Smooth muscle cell (in vitro differentiated cells): ENCODE measurements at regions not wholly inside any gene's neighbourhood (a gene's known extent, or its start where the extent isn't known, plus 50 kb on each side); places are given as distances from the start of the nearest gene placed in this dataset.
"Not testable (repeated sequence)": the region's sequence is repeated elsewhere in the genome, so short reads cannot be mapped to it uniquely, and the experiment has no call there.

Experiments used
- DNase-seq: peaks from one replicate; lab custom pipeline; 2025; ENCODE audit not compliant: unreplicated experiment; lab: John Stamatoyannopoulos, UW
- H2AFZ ChIP-seq: fragments of 200-600 bp; sonication (generic); 2 replicates; pipeline ENCODE4 v1.6.0; 2016; ENCODE audit warnings: antibody characterized with exemption, low read depth, mild to moderate bottlenecking
- H3F3A ChIP-seq: fragments of 200-600 bp; sonication (generic); 2 replicates; pipeline ENCODE4 v1.6.0; 2017; ENCODE audit warnings: antibody characterized with exemption, low read depth
- H3K27ac ChIP-seq: fragments of 200-600 bp; sonication (generic); 2 replicates; pipeline ENCODE4 v1.5.1; 2016; ENCODE audit warnings: low read depth, mild to moderate bottlenecking
- H3K27me3 ChIP-seq: fragments of 200-600 bp; sonication (generic); 2 replicates; pipeline ENCODE4 v1.6.1; 2016; ENCODE audit warnings: low read depth, mild to moderate bottlenecking
- H3K36me3 ChIP-seq: fragments of 200-600 bp; sonication (generic); 2 replicates; pipeline ENCODE4 v1.5.1; 2016; ENCODE audit warnings: low read depth
- H3K4me1 ChIP-seq: fragments of 200-600 bp; sonication (generic); 2 replicates; pipeline ENCODE4 v1.5.1; 2016; ENCODE audit warnings: low read depth
- H3K4me2 ChIP-seq: fragments of 200-600 bp; sonication (generic); 2 replicates; pipeline ENCODE4 v1.6.0; 2016; ENCODE audit warnings: mild to moderate bottlenecking
- H3K4me3 ChIP-seq: fragments of 200-600 bp; sonication (generic); 2 replicates; pipeline ENCODE4 v1.5.1; 2016; ENCODE audit warnings: mild to moderate bottlenecking
- H3K79me2 ChIP-seq: fragments of 200-600 bp; sonication (generic); 2 replicates; pipeline ENCODE4 v1.6.0; 2016; ENCODE audit warnings: low read depth, mild to moderate bottlenecking
- H3K9ac ChIP-seq: fragments of 200-600 bp; sonication (generic); 2 replicates; pipeline ENCODE4 v1.6.0; 2016; ENCODE audit warnings: low read depth
- H3K9me3 ChIP-seq: fragments of 200-600 bp; sonication (generic); replicated peaks from 2 replicates; pipeline ENCODE4 v1.5.1; 2016; ENCODE audit warnings: low read depth
- H4K20me1 ChIP-seq: fragments of 200-600 bp; sonication (generic); 2 replicates; pipeline ENCODE4 v1.6.0; 2016; ENCODE audit warnings: low read depth
- WGBS: methylation state at CpG from one replicate; pipeline ENCODE4 v1.1.7; 2016; ENCODE audit warnings: low lambda C conversion rate; 5-methylcytosine and 5-hydroxymethylcytosine counted together
- TF ChIP-seq, protein P1 (sequence below): fragments of 200-600 bp; sonication (generic); IDR thresholded peaks from 2 replicates; pipeline ENCODE4 v1.5.1; 2017; ENCODE audit warnings: borderline replicate concordance, mild to moderate bottlenecking, antibody characterized with exemption; ENCODE audit not compliant: insufficient read depth, poor library complexity, severe bottlenecking

GRCh38 chr9:30065888-30066287 is 2318.6 kb upstream of the ACO1 start:
- Histone ChIP-seq H4K20me1 (no peaks in the 10 kb centered on the region), H2AFZ (peak overlapping the region; percentile 24), H3K9ac (no peak overlapping the region), H3K4me2 (no peak overlapping the region), H3K79me2 (no peaks in the 10 kb centered on the region), H3K36me3 (no peaks in the 10 kb centered on the region), H3K4me1 (no peaks in the 10 kb centered on the region), H3K27me3 (no peaks in the 10 kb centered on the region), H3F3A (no peaks in the 10 kb centered on the region), H3K27ac (no peak overlapping the region), H3K9me3 (no peaks in the 10 kb centered on the region), H3K4me3 (no peak overlapping the region)
- WGBS, result 66% methylated on average over 8 of the region's 8 CpGs
- DNase-seq, result no peak
- TF ChIP-seq, protein P1, sequence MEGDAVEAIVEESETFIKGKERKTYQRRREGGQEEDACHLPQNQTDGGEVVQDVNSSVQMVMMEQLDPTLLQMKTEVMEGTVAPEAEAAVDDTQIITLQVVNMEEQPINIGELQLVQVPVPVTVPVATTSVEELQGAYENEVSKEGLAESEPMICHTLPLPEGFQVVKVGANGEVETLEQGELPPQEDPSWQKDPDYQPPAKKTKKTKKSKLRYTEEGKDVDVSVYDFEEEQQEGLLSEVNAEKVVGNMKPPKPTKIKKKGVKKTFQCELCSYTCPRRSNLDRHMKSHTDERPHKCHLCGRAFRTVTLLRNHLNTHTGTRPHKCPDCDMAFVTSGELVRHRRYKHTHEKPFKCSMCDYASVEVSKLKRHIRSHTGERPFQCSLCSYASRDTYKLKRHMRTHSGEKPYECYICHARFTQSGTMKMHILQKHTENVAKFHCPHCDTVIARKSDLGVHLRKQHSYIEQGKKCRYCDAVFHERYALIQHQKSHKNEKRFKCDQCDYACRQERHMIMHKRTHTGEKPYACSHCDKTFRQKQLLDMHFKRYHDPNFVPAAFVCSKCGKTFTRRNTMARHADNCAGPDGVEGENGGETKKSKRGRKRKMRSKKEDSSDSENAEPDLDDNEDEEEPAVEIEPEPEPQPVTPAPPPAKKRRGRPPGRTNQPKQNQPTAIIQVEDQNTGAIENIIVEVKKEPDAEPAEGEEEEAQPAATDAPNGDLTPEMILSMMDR, result no peak

DNA sequence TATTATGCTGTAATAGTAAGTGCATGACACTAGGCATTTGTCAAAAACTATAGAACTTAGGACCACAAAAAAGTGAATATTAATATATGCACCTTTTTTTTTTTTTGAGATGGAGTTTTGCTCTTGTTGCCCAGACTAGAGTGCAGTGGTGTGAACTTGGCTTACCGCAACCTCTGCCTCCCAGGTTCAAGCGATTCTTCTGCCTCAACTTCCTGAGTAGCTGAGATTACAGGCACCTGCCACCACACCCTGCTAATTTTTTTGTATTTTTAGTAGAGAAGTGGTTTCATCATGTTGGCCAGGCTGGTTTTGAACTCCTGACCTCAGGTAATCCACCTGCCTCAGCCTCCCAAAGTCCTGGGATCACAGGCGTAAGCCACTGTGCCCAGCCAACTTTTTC is 2315.2 kb upstream of the ACO1 start:
- DNase-seq, H4K20me1 ChIP-seq, H3K9me3 ChIP-seq, H3K79me2 ChIP-seq, H3K9ac ChIP-seq, H3F3A ChIP-seq, H3K4me3 ChIP-seq, H2AFZ ChIP-seq, H3K27ac ChIP-seq, H3K36me3 ChIP-seq, H3K27me3 ChIP-seq, H3K4me2 ChIP-seq, H3K4me1 ChIP-seq: not testable (repeated sequence)
- 98% methylated on average over 3 of the region's 3 CpGs for WGBS

GRCh38 chr9:30075022-30075421 is 2309.4 kb upstream of the ACO1 start:
- no peaks in the 10 kb centered on the region for H3F3A ChIP-seq
- H3K27me3 ChIP-seq, result no peaks in the 10 kb centered on the region
- H3K9me3 ChIP-seq, result no peaks in the 10 kb centered on the region
- 91% methylated on average over 15 of the region's 15 CpGs for WGBS
- H3K4me2 ChIP-seq, result no peak overlapping the region
- no peak for DNase-seq
- no peak overlapping the region for H3K9ac ChIP-seq
- TF ChIP-seq, protein P1, result no peak
- H3K4me1 ChIP-seq, result no peaks in the 10 kb centered on the region
- no peaks in the 10 kb centered on the region for H3K36me3 ChIP-seq
- no peak overlapping the region for H3K4me3 ChIP-seq
- H4K20me1 ChIP-seq, result no peaks in the 10 kb centered on the region
- H3K79me2 ChIP-seq, result no peaks in the 10 kb centered on the region
- H3K27ac ChIP-seq, result no peak overlapping the region
- H2AFZ ChIP-seq, result no peak overlapping the region

DNA sequence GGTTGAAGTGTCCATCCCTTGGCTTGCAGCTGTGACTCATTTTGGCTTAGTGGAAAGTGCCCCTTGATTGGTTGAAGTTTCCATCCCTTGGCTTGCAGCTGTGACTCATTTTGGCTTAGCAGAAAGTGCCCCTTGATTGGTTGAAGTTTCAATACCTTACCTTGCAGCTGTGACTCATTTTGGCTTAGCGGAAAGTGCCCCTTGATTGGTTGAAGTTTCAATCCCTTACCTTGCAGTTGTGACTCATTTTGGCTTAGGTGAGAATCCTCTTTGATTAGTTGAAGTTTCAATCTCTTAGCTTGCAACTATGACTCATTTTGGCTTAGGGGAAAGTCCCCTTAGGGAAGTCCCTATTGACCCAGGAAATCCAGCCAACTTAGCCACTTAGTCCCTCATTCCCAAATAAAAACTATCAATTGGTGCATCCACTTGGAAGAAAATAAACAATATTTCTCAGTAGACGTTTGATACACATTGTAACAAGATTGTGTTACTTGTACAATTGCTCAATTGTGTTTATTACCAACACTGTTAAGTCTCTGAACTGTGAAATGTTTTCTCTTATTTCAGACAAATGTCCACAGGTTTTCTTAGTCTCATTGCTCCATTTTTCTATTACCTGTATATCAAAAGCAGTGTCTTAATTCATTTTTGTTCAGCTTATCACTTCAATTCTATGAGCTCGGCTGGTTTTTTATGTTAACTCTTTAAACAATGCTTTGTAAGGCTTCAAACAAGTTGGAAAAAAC is 2308.8 kb upstream of the ACO1 start:
- Histone ChIP-seq H3K4me1 (no peaks in the 10 kb centered on the region), H3K36me3 (no peaks in the 10 kb centered on the region), H3K9ac (no peak overlapping the region), H3K79me2 (no peaks in the 10 kb centered on the region), H3K4me2 (no peak overlapping the region), H3K4me3 (no peak overlapping the region), H4K20me1 (no peaks in the 10 kb centered on the region), H3K27ac (peak overlapping the region; percentile 40), H3K27me3 (no peaks in the 10 kb centered on the region), H2AFZ (no peak overlapping the region), H3F3A (no peaks in the 10 kb centered on the region), H3K9me3 (no peaks in the 10 kb centered on the region)
- WGBS, result 72% methylated on average over 3 of the region's 3 CpGs
- DNase-seq, result no peak
- TF ChIP-seq, protein P1, result no peak
